HEK293 (cell line): ENCODE measurements at regions not wholly inside any gene's neighbourhood (a gene's known extent, or its start where the extent isn't known, plus 50 kb on each side); places are given as distances from the start of the nearest gene placed in this dataset.
"Not testable (repeated sequence)": the region's sequence is repeated elsewhere in the genome, so short reads cannot be mapped to it uniquely, and the experiment has no call there.

Source experiments
- CTCF ChIA-PET: fragments of 350-600 bp; formaldehyde crosslinking; extraction: SDS; loops from one replicate; lab custom pipeline; 2021; ENCODE audit warnings: antibody characterized with exemption; lab: Yijun Ruan, JAX
- POLR2A ChIA-PET: fragments of 300-600 bp; formaldehyde crosslinking; extraction: SDS; loops from one replicate; lab custom pipeline; 2020; ENCODE audit warnings: antibody characterized with exemption, inconsistent platforms; lab: Yijun Ruan, JAX
- H3K27ac ChIP-seq: fragments of 200-500 bp; sonication (Bioruptor generic); 2 replicates; pipeline ENCODE4 v1.5.1; 2014; ENCODE audit warnings: low read depth, low read length, control low read depth, inconsistent platforms; ENCODE audit errors: extremely low read depth
- H3K36me3 ChIP-seq, 2 experiments: fragments of 200-500 bp in 1 of 2; sonication (Bioruptor generic) in 1 of 2; 1 replicate in 1 of 2; 2 replicates in 1 of 2; pipeline ENCODE4 v1.5.1; 2014 to 2017; ENCODE audit warnings: inconsistent platforms in 2 of 2, low read length in 2 of 2; ENCODE audit not compliant: control insufficient read depth in 2 of 2, insufficient read depth in 1 of 2
- H3K4me1 ChIP-seq: fragments of 200-500 bp; sonication (Bioruptor generic); 2 replicates; pipeline ENCODE4 v1.5.1; 2014; ENCODE audit warnings: mild to moderate bottlenecking, low read length, inconsistent platforms; ENCODE audit not compliant: control insufficient read depth, insufficient read depth
- H3K4me3 ChIP-seq: 2 replicates; pipeline ENCODE4 v1.5.1; 2011; ENCODE audit warnings: low read depth, mild to moderate bottlenecking, control low read depth, low read length, moderate library complexity
- H3K9me3 ChIP-seq: fragments of 200-500 bp; sonication (Bioruptor generic); 2 replicates; pipeline ENCODE4 v1.5.1; 2014; ENCODE audit warnings: low read depth, low read length, inconsistent platforms; ENCODE audit not compliant: control insufficient read depth, insufficient read depth
- GLIS1 ChIP-seq: fragments of 450-650 bp; formaldehyde crosslinking; IDR thresholded peaks from 2 replicates; pipeline ENCODE4 v1.5.1; 2016; ENCODE audit warnings: missing biosample characterization, missing genetic modification characterization
- KLF16 ChIP-seq: fragments of 450-650 bp; formaldehyde crosslinking; IDR thresholded peaks from 2 replicates; pipeline ENCODE4 v1.5.1; 2017; ENCODE audit warnings: missing biosample characterization, missing genetic modification characterization
- OSR2 ChIP-seq: fragments of 450-650 bp; formaldehyde crosslinking; IDR thresholded peaks from 2 replicates; pipeline ENCODE4 v1.5.1; 2016; ENCODE audit warnings: missing biosample characterization, missing genetic modification characterization
- RBAK ChIP-seq: fragments of 450-650 bp; formaldehyde crosslinking; IDR thresholded peaks from 2 replicates; pipeline ENCODE4 v1.5.1; 2016; ENCODE audit warnings: missing biosample characterization, missing genetic modification characterization
- SCRT2 ChIP-seq: fragments of 450-650 bp; formaldehyde crosslinking; IDR thresholded peaks from 2 replicates; pipeline ENCODE4 v1.5.1; 2016; ENCODE audit warnings: missing biosample characterization, missing genetic modification characterization
- SP7 ChIP-seq: fragments of 450-650 bp; formaldehyde crosslinking; IDR thresholded peaks from 2 replicates; pipeline ENCODE4 v1.5.1; 2016; ENCODE audit warnings: missing biosample characterization, missing genetic modification characterization
- ZBTB7A ChIP-seq: fragments of 450-650 bp; formaldehyde crosslinking; IDR thresholded peaks from 2 replicates; pipeline ENCODE4 v1.5.1; 2016; ENCODE audit warnings: low read depth, missing biosample characterization, missing genetic modification characterization
- ZEB2 ChIP-seq: fragments of 450-650 bp; formaldehyde crosslinking; IDR thresholded peaks from 2 replicates; pipeline ENCODE4 v1.5.1; 2016; ENCODE audit warnings: missing biosample characterization, missing genetic modification characterization
- ZNF133 ChIP-seq: fragments of 450-650 bp; formaldehyde crosslinking; IDR thresholded peaks from 2 replicates; pipeline ENCODE4 v1.5.1; 2016; ENCODE audit warnings: missing biosample characterization, missing genetic modification characterization
- ZNF311 ChIP-seq: fragments of 450-650 bp; formaldehyde crosslinking; IDR thresholded peaks from 2 replicates; pipeline ENCODE4 v1.5.1; 2017; ENCODE audit warnings: missing biosample characterization, missing genetic modification characterization, borderline replicate concordance
- ZNF416 ChIP-seq: fragments of 450-650 bp; formaldehyde crosslinking; IDR thresholded peaks from 2 replicates; pipeline ENCODE4 v1.5.1; 2016; ENCODE audit warnings: missing biosample characterization, missing genetic modification characterization
- ZNF423 ChIP-seq: fragments of 450-650 bp; formaldehyde crosslinking; IDR thresholded peaks from 2 replicates; pipeline ENCODE4 v1.5.1; 2016; ENCODE audit warnings: missing biosample characterization, missing genetic modification characterization
- ZNF514 ChIP-seq: fragments of 450-650 bp; formaldehyde crosslinking; IDR thresholded peaks from 2 replicates; pipeline ENCODE4 v1.5.1; 2016; ENCODE audit warnings: missing biosample characterization, missing genetic modification characterization
- ZNF530 ChIP-seq: fragments of 450-650 bp; formaldehyde crosslinking; IDR thresholded peaks from 2 replicates; pipeline ENCODE4 v1.5.1; 2016; ENCODE audit warnings: low read depth, missing biosample characterization, missing genetic modification characterization
- ZNF549 ChIP-seq: fragments of 450-650 bp; IDR thresholded peaks from 2 replicates; pipeline ENCODE4 v1.5.1; 2018; ENCODE audit warnings: missing biosample characterization, missing genetic modification characterization, mild to moderate bottlenecking, inconsistent platforms, moderate library complexity
- ZNF561 ChIP-seq: fragments of 450-650 bp; IDR thresholded peaks from 2 replicates; pipeline ENCODE4 v1.5.1; 2018; ENCODE audit warnings: missing biosample characterization, missing genetic modification characterization, borderline replicate concordance
- ZNF629 ChIP-seq: fragments of 450-650 bp; formaldehyde crosslinking; IDR thresholded peaks from 2 replicates; pipeline ENCODE4 v1.5.1; 2017; ENCODE audit warnings: missing biosample characterization, missing genetic modification characterization
- ZNF670 ChIP-seq: fragments of 450-650 bp; formaldehyde crosslinking; IDR thresholded peaks from 2 replicates; pipeline ENCODE4 v1.5.1; 2016; ENCODE audit warnings: missing biosample characterization, missing genetic modification characterization, low read depth
- TF ChIP-seq, protein P1 (sequence below): fragments of 450-650 bp; formaldehyde crosslinking; IDR thresholded peaks from 2 replicates; pipeline ENCODE4 v1.5.1; 2017; ENCODE audit warnings: missing biosample characterization, missing genetic modification characterization
- TF ChIP-seq, protein P2 (sequence below): fragments of 450-650 bp; formaldehyde crosslinking; IDR thresholded peaks from 2 replicates; pipeline ENCODE4 v1.5.1; 2016; ENCODE audit warnings: missing biosample characterization, missing genetic modification characterization

DNA sequence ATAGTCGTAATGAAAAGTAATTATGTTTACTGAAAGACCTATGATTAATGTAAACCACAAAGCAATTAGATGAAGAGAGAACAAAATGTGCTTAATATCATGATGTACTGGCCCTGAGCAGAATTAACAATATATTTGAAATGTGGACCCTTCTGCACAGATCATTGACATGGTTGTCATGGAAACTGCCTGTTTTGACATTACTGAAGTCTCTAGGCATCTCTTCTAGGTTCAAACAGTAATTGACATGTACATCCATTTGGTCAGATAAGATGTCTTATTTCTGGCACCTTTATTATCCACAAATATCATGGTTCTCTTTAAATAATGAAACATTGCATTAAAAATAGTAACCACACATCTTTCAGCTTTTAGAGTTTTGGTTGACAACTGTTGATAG lies 251.7 kb upstream of the GNPDA2 start (continued):
- TF ChIP-seq, protein P1, sequence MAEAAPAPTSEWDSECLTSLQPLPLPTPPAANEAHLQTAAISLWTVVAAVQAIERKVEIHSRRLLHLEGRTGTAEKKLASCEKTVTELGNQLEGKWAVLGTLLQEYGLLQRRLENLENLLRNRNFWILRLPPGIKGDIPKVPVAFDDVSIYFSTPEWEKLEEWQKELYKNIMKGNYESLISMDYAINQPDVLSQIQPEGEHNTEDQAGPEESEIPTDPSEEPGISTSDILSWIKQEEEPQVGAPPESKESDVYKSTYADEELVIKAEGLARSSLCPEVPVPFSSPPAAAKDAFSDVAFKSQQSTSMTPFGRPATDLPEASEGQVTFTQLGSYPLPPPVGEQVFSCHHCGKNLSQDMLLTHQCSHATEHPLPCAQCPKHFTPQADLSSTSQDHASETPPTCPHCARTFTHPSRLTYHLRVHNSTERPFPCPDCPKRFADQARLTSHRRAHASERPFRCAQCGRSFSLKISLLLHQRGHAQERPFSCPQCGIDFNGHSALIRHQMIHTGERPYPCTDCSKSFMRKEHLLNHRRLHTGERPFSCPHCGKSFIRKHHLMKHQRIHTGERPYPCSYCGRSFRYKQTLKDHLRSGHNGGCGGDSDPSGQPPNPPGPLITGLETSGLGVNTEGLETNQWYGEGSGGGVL (tag by site-specific recombination), result no peak

GRCh38 chr4:44965435-44966095 lies 239.2 kb upstream of the GNPDA2 start:
- TF ChIP-seq ZNF133 (tag by site-specific recombination) (no peak), ZNF423 (no peak), ZNF311 (tag by site-specific recombination) (no peak), ZEB2 (tag by site-specific recombination) (no peak), KLF16 (tag by site-specific recombination) (no peak), ZNF549 (tag by site-specific recombination) (no peak), SCRT2 (tag by site-specific recombination) (no peak), ZNF514 (tag by site-specific recombination) (no peak), ZNF670 (no peak), SP7 (tag by site-specific recombination) (no peak), ZNF530 (no peak), OSR2 (tag by site-specific recombination) (no peak), RBAK (tag by site-specific recombination) (no peak), ZNF629 (tag by site-specific recombination) (no peak), ZNF561 (tag by site-specific recombination) (no peak), GLIS1 (tag by site-specific recombination) (no peak), ZNF416 (no peak), ZBTB7A (tag by site-specific recombination) (no peak)
- TF ChIP-seq, protein P2, sequence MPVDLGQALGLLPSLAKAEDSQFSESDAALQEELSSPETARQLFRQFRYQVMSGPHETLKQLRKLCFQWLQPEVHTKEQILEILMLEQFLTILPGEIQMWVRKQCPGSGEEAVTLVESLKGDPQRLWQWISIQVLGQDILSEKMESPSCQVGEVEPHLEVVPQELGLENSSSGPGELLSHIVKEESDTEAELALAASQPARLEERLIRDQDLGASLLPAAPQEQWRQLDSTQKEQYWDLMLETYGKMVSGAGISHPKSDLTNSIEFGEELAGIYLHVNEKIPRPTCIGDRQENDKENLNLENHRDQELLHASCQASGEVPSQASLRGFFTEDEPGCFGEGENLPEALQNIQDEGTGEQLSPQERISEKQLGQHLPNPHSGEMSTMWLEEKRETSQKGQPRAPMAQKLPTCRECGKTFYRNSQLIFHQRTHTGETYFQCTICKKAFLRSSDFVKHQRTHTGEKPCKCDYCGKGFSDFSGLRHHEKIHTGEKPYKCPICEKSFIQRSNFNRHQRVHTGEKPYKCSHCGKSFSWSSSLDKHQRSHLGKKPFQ (tag by site-specific recombination), result no peak
- TF ChIP-seq, all 188 proteins: peak for 0
- no peaks in the 10 kb centered on the region for H3K4me1 ChIP-seq
- CTCF ChIA-PET, result no interaction called here
- H3K9me3 ChIP-seq, result no peaks in the 10 kb centered on the region
- no peak overlapping the region for H3K27ac ChIP-seq
- H3K36me3 ChIP-seq, result no peaks in the 10 kb centered on the region
- H3K4me3 ChIP-seq, result no peak overlapping the region
- POLR2A ChIA-PET, result no interaction called here

DNA sequence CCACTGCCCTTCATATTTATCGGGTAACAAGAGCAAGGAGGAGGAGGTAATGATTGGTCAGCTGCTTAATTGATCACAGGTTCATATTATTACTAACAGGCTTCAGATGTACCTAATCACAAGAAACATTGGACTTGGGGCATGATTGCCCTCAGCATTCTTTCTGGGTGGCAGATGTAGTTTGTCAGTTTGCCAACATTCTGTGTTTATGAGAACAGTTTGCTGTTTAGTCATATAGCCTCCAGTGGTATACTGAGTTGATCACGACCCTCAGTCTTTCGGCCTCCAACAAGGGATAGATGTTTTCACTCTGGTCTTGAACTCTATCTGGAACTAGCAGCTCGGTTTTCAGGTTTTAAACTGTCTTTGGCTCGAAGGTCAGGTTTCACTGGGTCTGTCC lies 237.7 kb upstream of the GNPDA2 start:
- H3K9me3 ChIP-seq, CTCF ChIA-PET, H3K27ac ChIP-seq, POLR2A ChIA-PET, H3K4me1 ChIP-seq, H3K36me3 ChIP-seq, H3K4me3 ChIP-seq: not testable (repeated sequence)
